Chondrocyte (in vitro differentiated cells): ENCODE measurements at regions not wholly inside any gene's neighbourhood (a gene's known extent, or its start where the extent isn't known, plus 50 kb on each side); places are given as distances from the start of the nearest gene placed in this dataset.
"Not testable (repeated sequence)": the region's sequence is repeated elsewhere in the genome, so short reads cannot be mapped to it uniquely, and the experiment has no call there.

Source experiments
- DNase-seq: peaks from one replicate; pipeline ENCODE4 v3.0.0; 2021; ENCODE audit warnings: mixed read lengths, low spot score
- H3K27ac Mint-ChIP-seq: one replicate; pipeline ENCODE4 v1.8.0; 2021; ENCODE audit warnings: mild to moderate bottlenecking, moderate library complexity, mixed read lengths; ENCODE audit not compliant: unreplicated experiment
- H3K27me3 Mint-ChIP-seq: 2 replicates; pipeline ENCODE4 v1.8.0; 2021; ENCODE audit warnings: low read depth, mixed read lengths
- H3K36me3 Mint-ChIP-seq: 2 replicates; pipeline ENCODE4 v1.8.0; 2021; ENCODE audit warnings: low read depth, mixed read lengths
- H3K4me1 Mint-ChIP-seq: 2 replicates; pipeline ENCODE4 v1.8.0; 2021; ENCODE audit warnings: low read depth, mild to moderate bottlenecking, mixed read lengths
- H3K4me3 Mint-ChIP-seq: one replicate; pipeline ENCODE4 v1.8.0; 2021; ENCODE audit warnings: mild to moderate bottlenecking, moderate library complexity, mixed read lengths; ENCODE audit not compliant: unreplicated experiment
- H3K9me3 Mint-ChIP-seq: 2 replicates; pipeline ENCODE4 v1.8.0; 2021; ENCODE audit warnings: low read depth, mixed read lengths
- TF ChIP-seq, protein P1 (sequence below): fragments of 200-600 bp; sonication (generic); IDR thresholded peaks from 2 replicates; pipeline ENCODE4 v1.5.0; 2021; ENCODE audit warnings: antibody characterized with exemption, mild to moderate bottlenecking, moderate library complexity

DNA sequence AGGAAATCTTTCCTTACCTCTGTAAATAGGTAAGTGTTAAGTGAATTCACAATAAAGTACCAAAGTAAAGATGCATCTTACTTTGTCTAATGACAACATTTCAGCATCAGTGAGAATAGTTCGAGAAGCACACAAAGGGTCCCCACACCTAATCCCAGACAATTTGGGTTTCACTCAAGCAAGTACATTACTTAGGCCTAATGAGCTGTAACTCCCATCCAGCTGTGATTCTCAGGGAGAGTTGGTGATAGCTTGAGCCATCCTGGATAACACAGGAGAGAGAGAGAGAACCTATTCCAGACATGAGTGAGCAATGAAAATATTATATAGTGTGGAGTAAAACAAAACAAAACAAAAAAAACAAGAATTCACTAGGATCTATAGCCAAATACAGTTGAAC, 149.1 kb upstream of the NRG3 start:
- no peak overlapping the region for H3K27ac Mint-ChIP-seq

DNA sequence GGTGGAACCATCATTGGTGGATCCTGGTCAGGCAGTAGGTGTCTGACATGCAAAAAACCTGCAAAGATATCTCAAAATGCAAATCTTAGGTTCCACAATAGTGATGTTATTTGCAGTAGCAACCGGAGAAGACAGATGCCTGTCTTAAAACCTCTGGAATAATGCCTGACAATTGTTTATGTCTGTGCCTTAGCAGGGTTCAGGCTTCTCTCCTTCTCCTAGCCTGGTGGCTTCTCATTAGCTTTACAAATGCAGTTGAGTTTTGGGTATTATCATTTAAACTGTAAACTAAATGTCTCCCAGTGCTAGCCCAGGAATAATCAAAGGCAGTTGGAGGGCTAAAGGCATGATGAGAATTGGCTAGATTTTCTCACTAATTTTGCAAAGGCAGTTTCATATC, 146.3 kb upstream of the NRG3 start:
- Mint-ChIP-seq H3K27ac (no peak overlapping the region), H3K9me3 (no peaks in the 10 kb centered on the region), H3K36me3 (no peaks in the 10 kb centered on the region), H3K4me1 (no peaks in the 10 kb centered on the region), H3K27me3 (no peaks in the 10 kb centered on the region), H3K4me3 (no peak overlapping the region)
- TF ChIP-seq, protein P1, sequence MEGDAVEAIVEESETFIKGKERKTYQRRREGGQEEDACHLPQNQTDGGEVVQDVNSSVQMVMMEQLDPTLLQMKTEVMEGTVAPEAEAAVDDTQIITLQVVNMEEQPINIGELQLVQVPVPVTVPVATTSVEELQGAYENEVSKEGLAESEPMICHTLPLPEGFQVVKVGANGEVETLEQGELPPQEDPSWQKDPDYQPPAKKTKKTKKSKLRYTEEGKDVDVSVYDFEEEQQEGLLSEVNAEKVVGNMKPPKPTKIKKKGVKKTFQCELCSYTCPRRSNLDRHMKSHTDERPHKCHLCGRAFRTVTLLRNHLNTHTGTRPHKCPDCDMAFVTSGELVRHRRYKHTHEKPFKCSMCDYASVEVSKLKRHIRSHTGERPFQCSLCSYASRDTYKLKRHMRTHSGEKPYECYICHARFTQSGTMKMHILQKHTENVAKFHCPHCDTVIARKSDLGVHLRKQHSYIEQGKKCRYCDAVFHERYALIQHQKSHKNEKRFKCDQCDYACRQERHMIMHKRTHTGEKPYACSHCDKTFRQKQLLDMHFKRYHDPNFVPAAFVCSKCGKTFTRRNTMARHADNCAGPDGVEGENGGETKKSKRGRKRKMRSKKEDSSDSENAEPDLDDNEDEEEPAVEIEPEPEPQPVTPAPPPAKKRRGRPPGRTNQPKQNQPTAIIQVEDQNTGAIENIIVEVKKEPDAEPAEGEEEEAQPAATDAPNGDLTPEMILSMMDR, result no peak
- DNase-seq, result no peak

More for the DNA sequence above, 149.1 kb upstream of the NRG3 start:
- Mint-ChIP-seq H3K36me3 (no peaks in the 10 kb centered on the region), H3K27me3 (no peaks in the 10 kb centered on the region), H3K4me3 (no peak overlapping the region), H3K4me1 (no peaks in the 10 kb centered on the region), H3K9me3 (no peaks in the 10 kb centered on the region)
- no peak for DNase-seq
- TF ChIP-seq, protein P1, result no peak

DNA sequence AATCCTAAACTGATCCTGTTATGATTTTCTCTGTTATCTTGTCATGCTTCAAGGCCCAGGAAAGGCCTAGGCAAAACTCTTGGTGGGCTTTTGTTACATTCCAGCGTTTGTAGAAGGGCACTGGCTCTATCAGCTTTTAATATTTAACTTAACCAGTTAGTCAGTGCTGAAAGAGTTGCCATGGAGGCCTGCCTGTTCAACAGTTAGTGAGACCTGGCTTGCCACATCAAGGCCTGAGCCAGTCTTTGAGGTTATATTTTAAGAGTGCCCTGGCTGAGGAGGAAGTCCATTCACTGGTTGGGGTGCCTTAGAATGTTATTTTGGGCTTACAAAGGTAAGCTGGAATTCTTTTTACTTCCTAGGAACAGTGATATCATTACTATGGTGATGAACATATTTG, 144.1 kb upstream of the NRG3 start:
- Mint-ChIP-seq H3K27me3 (no peaks in the 10 kb centered on the region), H3K4me3 (no peak overlapping the region), H3K36me3 (no peaks in the 10 kb centered on the region), H3K27ac (no peak overlapping the region), H3K4me1 (no peaks in the 10 kb centered on the region), H3K9me3 (peaks cover 5% of the 10 kb centered on the region)
- DNase-seq, result no peak
- TF ChIP-seq, protein P1, result no peak

DNA sequence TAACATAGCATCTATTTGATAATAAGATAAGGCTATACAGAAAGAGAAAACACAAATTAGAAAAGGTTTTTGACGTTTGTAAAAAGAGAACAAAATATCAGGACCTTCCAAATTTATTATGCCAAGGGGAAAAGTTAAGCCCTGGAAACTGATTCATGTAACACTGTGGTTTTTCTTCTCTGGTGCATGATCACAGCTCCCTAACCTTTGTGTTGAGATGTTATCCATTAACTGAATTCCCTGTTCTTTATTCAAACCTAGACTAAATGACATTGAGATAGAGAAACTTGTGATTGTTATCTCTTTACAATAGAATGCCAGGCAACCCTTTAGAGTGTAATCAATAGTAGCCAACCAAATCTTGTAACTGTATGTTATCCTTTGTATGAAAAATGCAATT, 141.5 kb upstream of the NRG3 start:
- no peaks in the 10 kb centered on the region for H3K27me3 Mint-ChIP-seq
- TF ChIP-seq, protein P1, result no peak
- no peak overlapping the region for H3K27ac Mint-ChIP-seq
- H3K4me1 Mint-ChIP-seq, result no peaks in the 10 kb centered on the region
- peaks cover 1% of the 10 kb centered on the region for H3K36me3 Mint-ChIP-seq
- H3K9me3 Mint-ChIP-seq, result peaks cover 24% of the 10 kb centered on the region
- DNase-seq, result no peak
- no peak overlapping the region for H3K4me3 Mint-ChIP-seq

DNA sequence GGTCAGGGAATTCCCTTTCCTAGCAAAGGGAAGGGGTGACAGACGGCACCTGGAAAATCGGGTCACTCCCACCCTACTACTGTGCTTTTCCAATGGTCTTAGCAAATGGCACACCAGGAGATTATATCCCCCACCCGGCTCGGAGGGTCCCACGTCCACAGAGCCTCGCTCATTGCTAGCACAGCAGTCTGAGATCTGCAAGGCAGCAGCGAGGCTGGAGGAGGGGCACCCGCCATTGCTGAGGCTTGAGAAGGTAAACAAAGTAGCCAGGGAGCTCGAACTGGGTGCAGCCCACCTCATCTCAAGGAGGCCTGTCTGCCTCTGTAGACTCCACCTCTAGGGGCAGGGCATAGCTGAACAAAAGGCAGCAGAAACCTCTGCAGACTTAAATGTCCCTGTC, 139.8 kb upstream of the NRG3 start:
- H3K27ac Mint-ChIP-seq, H3K4me3 Mint-ChIP-seq, H3K27me3 Mint-ChIP-seq, H3K36me3 Mint-ChIP-seq, H3K4me1 Mint-ChIP-seq: not testable (repeated sequence)
- peaks cover 33% of the 10 kb centered on the region for H3K9me3 Mint-ChIP-seq
- peak; percentile 48 for DNase-seq

DNA sequence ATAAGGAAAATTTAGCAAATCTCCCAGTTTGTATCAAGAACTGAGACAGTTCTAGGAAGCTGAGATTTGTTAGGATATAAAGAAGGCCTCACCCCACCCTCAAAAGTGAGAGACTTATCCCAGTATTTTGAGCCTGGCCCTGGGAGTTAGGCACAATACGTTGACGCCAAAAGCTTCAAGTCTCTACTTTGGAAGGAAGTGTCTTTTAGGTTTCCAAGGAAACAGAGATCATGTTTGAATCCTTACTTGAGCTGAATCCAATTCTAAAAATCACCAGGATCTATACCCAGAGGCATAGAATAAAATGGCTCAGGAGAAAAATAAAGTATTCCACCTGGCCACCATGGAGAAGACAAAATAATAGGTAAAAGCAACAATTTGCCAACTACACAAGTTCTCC, 115.9 kb upstream of the NRG3 start:
- no peak overlapping the region for H3K27ac Mint-ChIP-seq
- no peak for DNase-seq
- no peaks in the 10 kb centered on the region for H3K4me1 Mint-ChIP-seq
- no peak overlapping the region for H3K4me3 Mint-ChIP-seq
- H3K9me3 Mint-ChIP-seq, result peaks cover 9% of the 10 kb centered on the region
- TF ChIP-seq, protein P1, result no peak
- no peaks in the 10 kb centered on the region for H3K27me3 Mint-ChIP-seq
- no peaks in the 10 kb centered on the region for H3K36me3 Mint-ChIP-seq
